Effector CD8-positive, alpha-beta T cell (primary cell): ENCODE measurements at regions not wholly inside any gene's neighbourhood (a gene's known extent, or its start where the extent isn't known, plus 50 kb on each side); places are given as distances from the start of the nearest gene placed in this dataset.

Source experiments
- DNase-seq: peaks from one replicate; lab custom pipeline; 2025; lab: John Stamatoyannopoulos, UW

DNA sequence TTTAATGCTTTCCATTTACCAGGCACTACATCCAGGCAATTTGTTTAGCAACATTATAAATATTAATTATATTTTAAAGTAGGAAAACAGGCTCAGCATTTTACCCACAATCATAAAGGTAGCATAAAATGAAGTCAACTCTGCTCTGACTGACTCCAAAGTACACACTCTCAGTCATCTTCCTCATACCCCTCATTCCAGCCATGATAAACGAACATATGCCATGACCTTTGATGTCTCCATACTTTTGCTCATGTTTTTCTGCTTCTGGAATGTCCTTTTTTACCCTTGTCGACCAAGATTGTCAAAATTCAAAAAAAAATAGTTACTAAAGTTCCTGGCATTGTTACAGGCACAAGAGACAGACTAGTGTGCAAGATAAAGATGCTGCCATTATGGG is 77.7 kb upstream of the SOX6 start:
- DNase-seq = no peak

DNA sequence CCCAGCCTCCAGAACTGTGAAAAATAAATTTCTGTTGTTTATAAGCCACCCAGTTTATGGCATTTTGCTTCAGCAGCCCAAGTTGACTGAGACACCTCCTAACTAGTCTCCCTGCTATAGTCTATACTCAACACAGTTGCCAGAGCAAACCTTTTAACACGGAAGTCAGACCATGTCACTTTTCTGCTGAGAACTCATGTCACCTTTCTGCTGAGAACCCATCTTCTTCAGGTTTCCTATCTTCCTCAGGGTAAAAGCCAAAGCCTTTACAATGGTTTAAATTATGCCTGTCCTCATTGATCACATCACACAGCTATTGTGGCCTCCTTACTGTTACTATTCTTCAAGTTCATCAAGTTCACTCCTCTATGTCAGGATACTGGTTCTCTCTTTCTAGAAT is 74.3 kb upstream of the SOX6 start:
- DNase-seq = no peak

DNA sequence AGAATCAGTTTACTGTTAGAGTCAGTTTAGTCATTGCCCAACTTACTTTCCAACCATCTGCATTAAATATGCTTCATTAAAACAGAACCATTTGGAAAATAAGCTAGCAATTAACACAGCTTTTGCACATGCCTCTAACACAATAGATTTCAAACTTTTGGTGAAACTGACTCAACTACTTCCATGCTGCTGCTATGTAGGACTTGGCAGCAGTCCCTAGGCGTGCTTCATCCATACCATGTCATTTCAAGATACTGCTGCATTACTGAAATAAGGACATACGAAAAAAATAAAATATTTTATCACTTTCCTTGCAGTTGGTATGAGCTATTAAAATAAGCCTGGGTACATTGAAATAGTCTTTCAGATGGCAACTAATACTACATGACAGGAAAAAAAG is 65.5 kb upstream of the SOX6 start:
- DNase-seq = no peak

DNA sequence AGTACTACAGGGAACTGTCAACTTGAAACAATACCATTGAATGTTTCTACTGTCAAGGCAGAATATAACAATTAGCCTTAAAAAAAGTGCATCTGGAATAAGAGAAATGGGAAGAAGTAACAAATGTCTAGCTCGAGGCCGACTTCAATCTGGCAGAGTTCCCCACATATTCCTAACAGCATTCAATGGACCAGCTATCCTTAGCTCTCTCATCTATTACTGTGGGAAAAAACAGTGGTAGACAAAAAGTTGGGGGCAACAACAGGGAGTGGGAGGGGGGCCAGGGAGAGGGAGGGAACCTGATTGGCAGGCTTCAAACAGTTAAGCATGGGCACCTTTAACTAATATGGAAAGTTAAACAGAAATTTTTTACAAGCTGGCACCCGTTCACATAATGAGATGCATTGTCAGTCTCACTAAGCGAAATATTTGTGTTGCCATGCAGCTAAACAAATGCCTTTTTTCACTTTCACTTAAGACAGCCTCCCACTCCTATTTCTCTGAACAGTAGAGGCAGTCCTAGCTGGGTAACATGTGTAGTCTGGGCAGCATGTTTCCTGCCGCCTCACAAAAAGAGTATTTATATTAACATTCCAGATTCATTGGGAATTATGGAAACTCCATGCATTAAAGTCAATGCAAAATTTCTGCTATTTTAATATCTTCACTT is 62.2 kb upstream of the SOX6 start:
- no peak for DNase-seq

DNA sequence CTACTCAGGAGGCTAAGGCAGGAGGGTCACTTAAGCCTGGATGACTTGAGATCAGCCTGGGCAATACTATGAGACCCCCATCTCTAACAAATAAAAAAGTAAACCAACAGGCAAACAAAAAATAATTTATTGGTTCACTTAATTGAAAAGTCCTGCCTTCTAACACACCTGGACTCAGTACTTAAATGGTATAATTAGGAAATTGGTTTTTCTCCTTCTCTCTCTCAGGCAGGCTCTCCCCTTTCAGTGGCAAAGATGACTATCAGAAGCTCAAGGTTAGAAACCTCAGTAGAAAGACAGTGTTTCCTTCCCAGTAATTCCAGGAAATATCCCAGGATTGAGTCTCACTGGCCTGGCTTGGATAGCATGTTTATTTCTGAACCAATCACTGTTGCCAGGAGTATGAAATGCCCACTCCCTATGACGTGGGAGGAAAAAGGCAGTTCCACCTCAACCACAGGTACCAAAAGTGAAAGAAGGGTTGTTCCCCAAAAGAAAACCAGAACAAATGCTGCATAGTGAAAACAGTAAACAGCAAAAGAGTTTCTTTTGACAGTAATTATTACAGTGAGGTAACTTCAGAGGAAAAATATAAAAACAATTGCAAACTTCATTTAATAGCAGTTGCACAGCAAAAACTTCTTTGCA is 56.3 kb upstream of the SOX6 start:
- no peak for DNase-seq

DNA sequence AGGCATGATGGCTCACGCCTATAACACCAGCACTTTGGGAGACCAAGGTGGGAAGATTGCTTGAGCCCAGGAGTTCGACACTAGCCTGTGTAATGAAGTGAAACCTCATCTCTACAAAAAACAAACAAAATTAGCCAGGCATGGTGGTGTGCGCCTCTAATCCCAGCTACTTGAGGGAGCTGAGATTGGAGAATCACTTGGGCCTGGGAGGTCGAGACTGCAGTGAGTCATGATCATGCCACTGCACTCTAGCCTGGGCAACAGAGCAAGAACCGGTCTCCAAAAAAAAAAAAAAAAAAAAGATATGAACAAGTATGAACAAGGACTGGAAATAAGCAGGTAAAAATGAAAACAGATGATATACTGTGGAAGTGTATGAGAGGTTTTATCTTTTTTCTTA is 54.1 kb upstream of the SOX6 start:
- DNase-seq = no peak

DNA sequence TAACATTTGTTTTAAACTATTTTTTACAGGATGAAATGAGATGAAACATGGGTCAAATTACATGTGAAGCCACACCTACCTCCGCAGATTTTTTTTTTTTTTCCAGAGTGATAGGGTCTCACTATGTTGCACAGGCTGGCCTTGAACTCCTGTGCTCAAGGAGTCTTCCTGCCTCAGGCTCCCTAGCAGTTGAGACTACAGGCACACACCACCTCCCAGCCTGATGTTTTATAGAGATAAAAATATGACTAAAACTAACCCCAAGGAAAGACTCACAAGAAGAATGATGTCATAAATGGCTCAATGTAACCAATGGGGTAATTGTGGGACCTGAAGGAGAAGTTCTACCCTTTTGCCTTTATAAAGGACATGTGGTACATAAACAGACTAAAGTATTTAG is 52.3 kb upstream of the SOX6 start:
- no peak for DNase-seq

DNA sequence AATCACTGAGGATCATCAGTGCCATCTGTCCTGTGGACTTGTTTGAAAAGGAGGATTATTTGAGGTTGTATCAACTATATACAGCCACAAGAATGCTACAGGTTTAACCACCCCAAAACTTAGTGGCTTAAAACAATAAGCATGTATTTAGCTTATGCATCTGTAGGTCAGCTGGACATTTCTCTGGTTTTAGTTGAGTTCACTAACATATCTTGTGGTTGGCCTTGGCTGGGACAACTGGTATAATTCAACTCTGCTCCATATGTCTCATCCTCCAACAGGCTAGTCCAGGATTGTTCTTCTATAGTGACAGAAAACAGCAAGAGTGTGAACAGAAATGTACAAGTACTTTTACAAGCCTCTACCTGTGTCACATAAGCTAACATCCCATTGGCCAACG is 49.9 kb upstream of the SOX6 start:
- DNase-seq = no peak
